HFFc6 (cell line): ENCODE measurements at regions not wholly inside any gene's neighbourhood (a gene's known extent, or its start where the extent isn't known, plus 50 kb on each side); places are given as distances from the start of the nearest gene placed in this dataset.

Source experiments
- DNase-seq: peaks from one replicate; pipeline ENCODE4 v3.0.0-alpha.2; 2018
- H3K27ac Mint-ChIP-seq: 2 replicates; pipeline ENCODE4 v1.8.0; 2020; ENCODE audit warnings: mild to moderate bottlenecking, mixed read lengths
- H3K27me3 Mint-ChIP-seq: 2 replicates; pipeline ENCODE4 v1.8.0; 2021; ENCODE audit warnings: mild to moderate bottlenecking, moderate library complexity, mixed read lengths; ENCODE audit not compliant: insufficient read depth
- H3K36me3 Mint-ChIP-seq: 2 replicates; pipeline ENCODE4 v1.8.0; 2021; ENCODE audit warnings: low read depth, mixed read lengths
- H3K4me1 Mint-ChIP-seq: 2 replicates; pipeline ENCODE4 v1.8.0; 2020; ENCODE audit warnings: low read depth, mixed read lengths
- H3K4me3 Mint-ChIP-seq: 2 replicates; pipeline ENCODE4 v1.8.0; 2020; ENCODE audit warnings: mild to moderate bottlenecking, moderate library complexity, mixed read lengths
- H3K9me3 Mint-ChIP-seq: 2 replicates; pipeline ENCODE4 v1.8.0; 2020; ENCODE audit warnings: mild to moderate bottlenecking, mixed read lengths
- TF ChIP-seq, protein P1 (sequence below): fragments of 200-600 bp; sonication (generic); IDR thresholded peaks from 2 replicates; pipeline ENCODE4 v1.5.0; 2021; ENCODE audit warnings: antibody characterized with exemption, mild to moderate bottlenecking

DNA sequence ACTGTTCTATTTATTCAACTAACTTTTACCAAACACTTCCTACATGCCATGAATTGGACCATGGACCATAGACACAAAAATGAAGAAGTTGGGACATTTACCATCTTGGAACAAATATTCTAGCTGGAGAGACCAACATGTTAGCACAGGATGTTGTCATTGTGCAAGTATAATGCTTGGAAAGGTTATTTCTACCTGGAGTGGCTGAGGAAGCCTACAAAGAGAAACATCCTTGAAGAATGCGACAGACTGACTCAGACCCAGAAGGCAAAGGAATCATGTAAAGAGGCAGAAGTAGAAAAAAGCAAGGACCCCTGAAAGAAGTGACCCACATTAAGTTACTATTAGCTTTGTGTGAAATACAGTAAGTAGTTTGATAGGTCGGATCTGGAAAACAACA lies 180.9 kb downstream of the SOD2 start:
- H3K27ac Mint-ChIP-seq = no peak overlapping the region
- TF ChIP-seq, protein P1, sequence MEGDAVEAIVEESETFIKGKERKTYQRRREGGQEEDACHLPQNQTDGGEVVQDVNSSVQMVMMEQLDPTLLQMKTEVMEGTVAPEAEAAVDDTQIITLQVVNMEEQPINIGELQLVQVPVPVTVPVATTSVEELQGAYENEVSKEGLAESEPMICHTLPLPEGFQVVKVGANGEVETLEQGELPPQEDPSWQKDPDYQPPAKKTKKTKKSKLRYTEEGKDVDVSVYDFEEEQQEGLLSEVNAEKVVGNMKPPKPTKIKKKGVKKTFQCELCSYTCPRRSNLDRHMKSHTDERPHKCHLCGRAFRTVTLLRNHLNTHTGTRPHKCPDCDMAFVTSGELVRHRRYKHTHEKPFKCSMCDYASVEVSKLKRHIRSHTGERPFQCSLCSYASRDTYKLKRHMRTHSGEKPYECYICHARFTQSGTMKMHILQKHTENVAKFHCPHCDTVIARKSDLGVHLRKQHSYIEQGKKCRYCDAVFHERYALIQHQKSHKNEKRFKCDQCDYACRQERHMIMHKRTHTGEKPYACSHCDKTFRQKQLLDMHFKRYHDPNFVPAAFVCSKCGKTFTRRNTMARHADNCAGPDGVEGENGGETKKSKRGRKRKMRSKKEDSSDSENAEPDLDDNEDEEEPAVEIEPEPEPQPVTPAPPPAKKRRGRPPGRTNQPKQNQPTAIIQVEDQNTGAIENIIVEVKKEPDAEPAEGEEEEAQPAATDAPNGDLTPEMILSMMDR = no peak
- H3K36me3 Mint-ChIP-seq = no peaks in the 10 kb centered on the region
- no peak overlapping the region for H3K4me3 Mint-ChIP-seq
- peaks cover 2% of the 10 kb centered on the region for H3K27me3 Mint-ChIP-seq
- no peaks in the 10 kb centered on the region for H3K9me3 Mint-ChIP-seq
- no peak for DNase-seq
- no peaks in the 10 kb centered on the region for H3K4me1 Mint-ChIP-seq

GRCh38 chr6:159510141-159510540 lies 182.9 kb downstream of the SOD2 start:
- no peak overlapping the region for H3K27ac Mint-ChIP-seq
- TF ChIP-seq, protein P1 = no peak
- H3K9me3 Mint-ChIP-seq = 0 out of 2 replicates have a peak, but pooled peaks cover 1% of the 10 kb centered on the region
- H3K4me1 Mint-ChIP-seq = no peaks in the 10 kb centered on the region
- DNase-seq = no peak
- no peaks in the 10 kb centered on the region; the same call in none of the 2 replicates for H3K27me3 Mint-ChIP-seq
- H3K36me3 Mint-ChIP-seq = no peaks in the 10 kb centered on the region
- H3K4me3 Mint-ChIP-seq = no peak overlapping the region

DNA sequence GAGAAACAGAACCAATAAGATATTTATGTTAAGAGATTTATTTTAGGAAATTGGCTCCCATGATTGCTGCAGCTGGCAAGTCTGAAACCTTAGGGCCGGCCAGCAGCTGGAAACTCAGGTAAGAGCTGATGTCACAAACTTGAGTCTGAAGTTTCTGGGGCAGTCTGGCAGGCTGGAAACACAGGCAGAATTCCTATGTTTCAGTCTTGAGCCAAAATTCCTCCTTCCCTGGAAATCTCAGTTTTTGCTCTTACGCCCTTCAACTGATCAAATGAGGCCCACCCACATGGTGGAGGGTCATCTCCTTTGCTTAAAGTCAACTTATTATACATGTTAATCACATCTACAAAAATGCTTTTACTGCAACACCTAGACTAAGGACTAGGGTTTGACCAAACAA lies 184.1 kb downstream of the SOD2 start:
- Mint-ChIP-seq H3K36me3 (no peaks in the 10 kb centered on the region), H3K27me3 (no peaks in the 10 kb centered on the region; the same call in none of the 2 replicates), H3K27ac (no peak overlapping the region), H3K9me3 (0 out of 2 replicates have a peak, but pooled peaks cover 8% of the 10 kb centered on the region), H3K4me3 (no peak overlapping the region), H3K4me1 (no peaks in the 10 kb centered on the region)
- TF ChIP-seq, protein P1 = no peak
- no peak for DNase-seq

DNA sequence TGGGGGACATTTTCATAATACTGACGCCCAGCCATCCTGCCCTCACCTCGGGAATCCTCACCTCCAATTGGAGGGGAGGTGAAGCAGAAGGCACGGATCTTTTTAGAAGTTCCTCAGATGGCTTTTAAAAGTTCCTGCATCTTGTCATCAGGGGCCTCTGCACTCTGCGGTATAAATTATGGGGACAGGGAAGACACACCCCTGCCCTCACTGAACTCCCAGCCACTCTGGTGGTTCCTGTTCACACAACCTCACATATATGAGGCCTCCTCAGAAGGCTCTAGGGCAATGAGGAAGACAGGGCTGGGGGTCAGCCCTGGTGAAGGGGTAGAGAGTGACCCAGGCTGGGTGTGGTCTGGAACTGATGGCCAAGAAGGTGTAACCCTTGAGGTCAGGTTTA lies 187.0 kb downstream of the SOD2 start:
- TF ChIP-seq, protein P1 = no peak
- H3K36me3 Mint-ChIP-seq = no peaks in the 10 kb centered on the region
- no peak overlapping the region for H3K27ac Mint-ChIP-seq
- no peaks in the 10 kb centered on the region for H3K27me3 Mint-ChIP-seq
- DNase-seq = no peak
- no peaks in the 10 kb centered on the region for H3K4me1 Mint-ChIP-seq
- no peak overlapping the region for H3K4me3 Mint-ChIP-seq
- peaks cover 18% of the 10 kb centered on the region; the same call in 1 of the 2 replicates for H3K9me3 Mint-ChIP-seq

DNA sequence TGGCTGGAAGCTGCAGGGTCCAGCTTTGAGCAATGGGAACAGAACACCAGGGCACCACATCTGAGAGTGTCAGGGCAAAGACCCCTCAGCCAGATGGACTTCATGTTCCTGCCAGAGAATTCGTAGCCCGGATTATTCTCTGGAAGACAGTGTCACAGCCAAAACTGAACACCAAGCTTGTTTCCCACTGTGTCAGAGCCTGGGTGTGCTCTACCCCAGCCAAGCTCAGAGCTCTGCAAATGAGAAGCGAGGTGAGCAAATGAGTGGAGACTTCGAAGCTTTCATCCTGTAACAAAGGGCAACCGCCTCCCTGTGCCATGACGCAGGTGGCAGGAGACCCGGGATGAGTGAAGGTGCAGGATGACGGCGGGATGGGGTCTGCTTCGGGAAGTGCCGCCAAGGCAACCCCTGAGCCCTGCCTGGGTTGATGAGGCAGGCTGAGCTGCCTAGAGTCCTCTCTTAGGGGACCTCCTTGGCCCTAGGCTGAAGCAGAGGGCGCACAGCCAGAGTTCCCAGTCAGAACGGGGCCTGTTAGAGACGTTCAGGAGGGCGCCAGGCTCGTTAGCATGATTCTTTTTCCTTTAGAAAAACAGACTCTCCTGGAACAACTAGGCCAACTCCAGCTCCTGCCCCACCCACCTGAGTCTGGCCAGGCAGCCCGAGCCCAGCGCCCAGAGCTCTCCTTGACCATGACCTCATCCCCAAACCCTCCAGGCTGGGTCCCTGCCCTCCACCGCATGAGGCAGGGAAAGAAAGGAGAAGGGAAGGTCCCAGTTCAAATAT lies 187.7 kb downstream of the SOD2 start:
- H3K4me3 Mint-ChIP-seq = no peak overlapping the region
- peaks cover 24% of the 10 kb centered on the region; the same call in 1 of the 2 replicates for H3K9me3 Mint-ChIP-seq
- no peaks in the 10 kb centered on the region for H3K4me1 Mint-ChIP-seq
- H3K27me3 Mint-ChIP-seq = no peaks in the 10 kb centered on the region
- DNase-seq = no peak
- no peak overlapping the region for H3K27ac Mint-ChIP-seq
- TF ChIP-seq, protein P1 = no peak
- no peaks in the 10 kb centered on the region for H3K36me3 Mint-ChIP-seq
